HEK293T (cell line): ENCODE measurements at regions not wholly inside any gene's neighbourhood (a gene's known extent, or its start where the extent isn't known, plus 50 kb on each side); places are given as distances from the start of the nearest gene placed in this dataset.

Experiments used
- CTCF ChIA-PET: fragments of 350-600 bp; formaldehyde crosslinking; extraction: SDS; loops from one replicate; lab custom pipeline; 2021; ENCODE audit warnings: antibody characterized with exemption, inconsistent platforms; lab: Yijun Ruan, JAX
- POLR2A ChIA-PET: fragments of 350-600 bp; formaldehyde crosslinking; extraction: SDS; loops from one replicate; lab custom pipeline; 2020; ENCODE audit warnings: antibody characterized with exemption, inconsistent platforms; lab: Yijun Ruan, JAX
- DNase-seq: peaks from one replicate; pipeline ENCODE4 v3.0.0; 2012; ENCODE audit warnings: mixed read lengths; ENCODE audit errors: extremely low spot score
- ARNT ChIP-seq: fragments of 450-650 bp; IDR thresholded peaks from 2 replicates; pipeline ENCODE4 v1.6.1; 2017; ENCODE audit warnings: mild to moderate bottlenecking
- BHLHE40 ChIP-seq: fragments of 450-650 bp; IDR thresholded peaks from 2 replicates; pipeline ENCODE4 v1.6.1; 2016; ENCODE audit warnings: mild to moderate bottlenecking, moderate library complexity, borderline replicate concordance
- CTBP1 ChIP-seq: fragments of 450-650 bp; IDR thresholded peaks from 2 replicates; pipeline ENCODE4 v1.6.1; 2016; ENCODE audit warnings: borderline replicate concordance
- ELF4 ChIP-seq: fragments of 450-650 bp; IDR thresholded peaks from 2 replicates; pipeline ENCODE4 v1.6.1; 2017; ENCODE audit warnings: antibody characterized with exemption
- FOXA1 ChIP-seq: fragments of 450-650 bp; IDR thresholded peaks from 2 replicates; pipeline ENCODE4 v1.6.1; 2016; ENCODE audit warnings: mild to moderate bottlenecking
- FOXK2 ChIP-seq: fragments of 450-650 bp; IDR thresholded peaks from 2 replicates; pipeline ENCODE4 v1.6.1; 2016; ENCODE audit warnings: mild to moderate bottlenecking
- FOXM1 ChIP-seq: fragments of 450-650 bp; IDR thresholded peaks from 2 replicates; pipeline ENCODE4 v1.6.1; 2017; ENCODE audit warnings: mild to moderate bottlenecking, borderline replicate concordance
- HDGF ChIP-seq: fragments of 450-650 bp; IDR thresholded peaks from 2 replicates; pipeline ENCODE4 v1.6.1; 2017; ENCODE audit warnings: antibody characterized with exemption, borderline replicate concordance
- L3MBTL2 ChIP-seq: fragments of 450-650 bp; conservative IDR thresholded peaks from 2 replicates; pipeline ENCODE4 v1.6.1; 2016; ENCODE audit warnings: mild to moderate bottlenecking
- LEF1 ChIP-seq: fragments of 450-650 bp; IDR thresholded peaks from 2 replicates; pipeline ENCODE4 v1.6.1; 2017; ENCODE audit warnings: mild to moderate bottlenecking, borderline replicate concordance
- NFRKB ChIP-seq: fragments of 450-650 bp; IDR thresholded peaks from 2 replicates; pipeline ENCODE4 v1.6.1; 2016; ENCODE audit warnings: mild to moderate bottlenecking, moderate library complexity
- SP1 ChIP-seq: fragments of 450-650 bp; IDR thresholded peaks from 2 replicates; pipeline ENCODE4 v1.6.1; 2017
- SUZ12 ChIP-seq: fragments of 450-650 bp; IDR thresholded peaks from 2 replicates; pipeline ENCODE4 v1.6.1; 2016; ENCODE audit warnings: mild to moderate bottlenecking
- TARDBP ChIP-seq: fragments of 450-650 bp; IDR thresholded peaks from 2 replicates; pipeline ENCODE4 v1.6.1; 2016
- ZNF384 ChIP-seq: fragments of 450-650 bp; IDR thresholded peaks from 2 replicates; pipeline ENCODE4 v1.6.1; 2016
- TF ChIP-seq, protein P1 (sequence below): fragments of 450-650 bp; IDR thresholded peaks from 2 replicates; pipeline ENCODE4 v1.6.1; 2016

GRCh38 chr1:90833466-90834110 lies 116.5 kb upstream of the BARHL2 start:
- TF ChIP-seq CTBP1 (no peak), NFRKB (no peak), SUZ12 (no peak), L3MBTL2 (no peak), FOXM1 (no peak), ZNF384 (no peak), TARDBP (no peak)
- ChIA-PET CTCF (interaction anchor here (0.6 to 0.9 kb wide), 2 partner anchors 79 to 255 kb away, joined by 3 read pairs; no protein-coding TSS in a partner anchor), POLR2A (no interaction called here)
- no peak for DNase-seq

DNA sequence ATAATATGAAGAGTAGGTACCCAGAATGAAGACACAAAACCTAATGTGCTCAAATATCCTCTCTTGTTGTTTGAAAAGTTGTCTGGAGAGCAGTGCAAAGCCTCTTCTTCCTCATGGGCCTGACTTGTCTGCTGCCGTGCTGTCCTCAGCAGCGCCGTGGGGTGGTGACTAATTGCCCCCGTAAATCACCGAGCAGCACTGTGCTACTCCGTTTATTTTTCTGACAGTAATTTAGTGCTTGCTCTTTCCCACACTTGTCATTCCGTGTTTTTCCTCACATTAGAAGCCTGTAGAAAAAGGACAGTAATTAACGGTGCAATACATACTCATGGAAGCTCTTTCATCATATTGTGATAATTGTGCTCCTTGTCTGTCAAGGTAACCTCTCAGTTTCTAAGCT lies 114.8 kb upstream of the BARHL2 start:
- peak; percentile 66 for DNase-seq
- ChIA-PET POLR2A (interaction anchor here (0.7 to 1.1 kb wide), 3 partner anchors 19 to 189 kb away, joined by 3 to 4 read pairs (median 4); partner anchors contain the start of gene ZNF644), CTCF (interaction anchor here (1.1 kb wide), 1 partner anchor 110 kb away, joined by 4 read pairs; no protein-coding TSS in a partner anchor)

GRCh38 chr1:90826834-90827233 lies 109.7 kb upstream of the BARHL2 start:
- POLR2A ChIA-PET = no interaction called here
- TF ChIP-seq ARNT (no peak), ZNF384 (no peak), SUZ12 (no peak), ELF4 (no peak), CTBP1 (no peak), NFRKB (no peak), BHLHE40 (no peak), FOXM1 (no peak), FOXK2 (no peak), L3MBTL2 (no peak), LEF1 (no peak), FOXA1 (no peak), HDGF (no peak), TARDBP (no peak), SP1 (no peak)
- TF ChIP-seq, protein P1, sequence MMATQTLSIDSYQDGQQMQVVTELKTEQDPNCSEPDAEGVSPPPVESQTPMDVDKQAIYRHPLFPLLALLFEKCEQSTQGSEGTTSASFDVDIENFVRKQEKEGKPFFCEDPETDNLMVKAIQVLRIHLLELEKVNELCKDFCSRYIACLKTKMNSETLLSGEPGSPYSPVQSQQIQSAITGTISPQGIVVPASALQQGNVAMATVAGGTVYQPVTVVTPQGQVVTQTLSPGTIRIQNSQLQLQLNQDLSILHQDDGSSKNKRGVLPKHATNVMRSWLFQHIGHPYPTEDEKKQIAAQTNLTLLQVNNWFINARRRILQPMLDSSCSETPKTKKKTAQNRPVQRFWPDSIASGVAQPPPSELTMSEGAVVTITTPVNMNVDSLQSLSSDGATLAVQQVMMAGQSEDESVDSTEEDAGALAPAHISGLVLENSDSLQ = no peak
- CTCF ChIA-PET = no interaction called here
- DNase-seq = no peak

More for the DNA sequence above, 114.8 kb upstream of the BARHL2 start:
- peak; percentile 8; the same call in 1 of the 2 replicates for TF ChIP-seq CTBP1
- TF ChIP-seq, protein P1 = peak; percentile 97
- no peak for TF ChIP-seq BHLHE40
- TF ChIP-seq ARNT = 0 out of 2 replicates have a peak, but pooled peaks have one; percentile 47
- TF ChIP-seq SUZ12 = no peak
- no peak for TF ChIP-seq LEF1
- TF ChIP-seq ZNF384 = no peak

GRCh38 chr1:90826024-90826423 lies 108.9 kb upstream of the BARHL2 start:
- ChIA-PET CTCF (no interaction called here), POLR2A (no interaction called here)
- TF ChIP-seq FOXA1 = no peak
- TF ChIP-seq FOXM1 = no peak
- no peak for TF ChIP-seq SUZ12
- no peak for DNase-seq

GRCh38 chr1:90824551-90824950 lies 107.4 kb upstream of the BARHL2 start:
- DNase-seq = no peak
- POLR2A ChIA-PET = no interaction called here
- TF ChIP-seq ZNF384 (no peak), NFRKB (no peak), SUZ12 (no peak), SP1 (no peak), TARDBP (no peak), HDGF (no peak), CTBP1 (no peak), LEF1 (no peak), FOXA1 (no peak), ELF4 (no peak), L3MBTL2 (no peak), BHLHE40 (no peak), ARNT (no peak), FOXK2 (no peak), FOXM1 (no peak)
- TF ChIP-seq, protein P1 = no peak
- CTCF ChIA-PET = no interaction called here

GRCh38 chr1:90823686-90824085 lies 106.6 kb upstream of the BARHL2 start:
- no peak for DNase-seq
- TF ChIP-seq HDGF (no peak), NFRKB (no peak), FOXK2 (no peak), L3MBTL2 (no peak), ELF4 (no peak), FOXA1 (no peak), LEF1 (no peak), SUZ12 (no peak)
- ChIA-PET POLR2A (no interaction called here), CTCF (interaction anchor here (0.7 kb wide), 1 partner anchor 18 kb away, joined by 3 read pairs; no protein-coding TSS in a partner anchor)
